Endodermal cell (in vitro differentiated cells): ENCODE measurements at regions not wholly inside any gene's neighbourhood (a gene's known extent, or its start where the extent isn't known, plus 50 kb on each side); places are given as distances from the start of the nearest gene placed in this dataset.

Source experiments
- DNase-seq: peaks from one replicate; pipeline ENCODE4 v3.0.0-alpha.2; 2017
- H3K27ac ChIP-seq: 2 replicates; pipeline ENCODE4 v1.5.1; 2013; ENCODE audit warnings: mild to moderate bottlenecking, low read depth, low read length, moderate library complexity
- H3K27me3 ChIP-seq: 2 replicates; pipeline ENCODE4 v1.6.1; 2013; ENCODE audit warnings: mild to moderate bottlenecking, low read length, moderate library complexity; ENCODE audit not compliant: insufficient read depth, control insufficient read depth, poor library complexity, severe bottlenecking
- H3K36me3 ChIP-seq: 2 replicates; pipeline ENCODE4 v1.7.0; 2013; ENCODE audit warnings: mild to moderate bottlenecking, low read length, moderate library complexity; ENCODE audit not compliant: control insufficient read depth, insufficient read depth
- H3K4me1 ChIP-seq: one replicate; pipeline ENCODE4 v1.7.0; 2013; ENCODE audit warnings: low read length; ENCODE audit not compliant: control insufficient read depth, insufficient read depth
- H3K4me3 ChIP-seq: 2 replicates; pipeline ENCODE4 v1.5.1; 2013; ENCODE audit warnings: mild to moderate bottlenecking, low read length, moderate library complexity
- H3K9ac ChIP-seq: 2 replicates; pipeline ENCODE4 v1.6.1; 2013; ENCODE audit warnings: mild to moderate bottlenecking, low read length, moderate library complexity; ENCODE audit not compliant: poor library complexity, severe bottlenecking; ENCODE audit errors: extremely low read depth
- H3K9me3 ChIP-seq: 2 replicates; pipeline ENCODE4 v1.6.1; 2013; ENCODE audit warnings: mild to moderate bottlenecking, low read length, moderate library complexity; ENCODE audit not compliant: control insufficient read depth
- H3K27ac Mint-ChIP-seq: 2 replicates; pipeline ENCODE4 v1.8.0; 2020; ENCODE audit warnings: mixed read lengths
- H3K27me3 Mint-ChIP-seq: 2 replicates; pipeline ENCODE4 v1.8.0; 2021; ENCODE audit warnings: mild to moderate bottlenecking, mixed read lengths; ENCODE audit not compliant: insufficient read depth
- H3K36me3 Mint-ChIP-seq: 2 replicates; pipeline ENCODE4 v1.8.0; 2020; ENCODE audit warnings: low read depth, mixed read lengths
- H3K4me1 Mint-ChIP-seq: 2 replicates; pipeline ENCODE4 v1.8.0; 2020; ENCODE audit warnings: mixed read lengths
- H3K4me3 Mint-ChIP-seq: 2 replicates; pipeline ENCODE4 v1.8.0; 2020; ENCODE audit warnings: mild to moderate bottlenecking, moderate library complexity, mixed read lengths
- H3K9me3 Mint-ChIP-seq: 2 replicates; pipeline ENCODE4 v1.8.0; 2020; ENCODE audit warnings: mild to moderate bottlenecking, mixed read lengths
- WGBS, 2 experiments: methylation state at CpG; one replicate each; pipeline versions ENCODE4 v1.1.5 to v1.1.7; 2013; ENCODE audit warnings: missing lambda C conversion rate in 2 of 2, mixed read lengths in 1 of 2; ENCODE audit not compliant: insufficient coverage in 1 of 2, insufficient read length in 1 of 2; 5-methylcytosine and 5-hydroxymethylcytosine counted together
- TF ChIP-seq, protein P1 (sequence below): fragments of 200-600 bp; sonication (generic); conservative IDR thresholded peaks from 2 replicates; pipeline ENCODE4 v1.5.0; 2021; ENCODE audit warnings: antibody characterized with exemption, mild to moderate bottlenecking

DNA sequence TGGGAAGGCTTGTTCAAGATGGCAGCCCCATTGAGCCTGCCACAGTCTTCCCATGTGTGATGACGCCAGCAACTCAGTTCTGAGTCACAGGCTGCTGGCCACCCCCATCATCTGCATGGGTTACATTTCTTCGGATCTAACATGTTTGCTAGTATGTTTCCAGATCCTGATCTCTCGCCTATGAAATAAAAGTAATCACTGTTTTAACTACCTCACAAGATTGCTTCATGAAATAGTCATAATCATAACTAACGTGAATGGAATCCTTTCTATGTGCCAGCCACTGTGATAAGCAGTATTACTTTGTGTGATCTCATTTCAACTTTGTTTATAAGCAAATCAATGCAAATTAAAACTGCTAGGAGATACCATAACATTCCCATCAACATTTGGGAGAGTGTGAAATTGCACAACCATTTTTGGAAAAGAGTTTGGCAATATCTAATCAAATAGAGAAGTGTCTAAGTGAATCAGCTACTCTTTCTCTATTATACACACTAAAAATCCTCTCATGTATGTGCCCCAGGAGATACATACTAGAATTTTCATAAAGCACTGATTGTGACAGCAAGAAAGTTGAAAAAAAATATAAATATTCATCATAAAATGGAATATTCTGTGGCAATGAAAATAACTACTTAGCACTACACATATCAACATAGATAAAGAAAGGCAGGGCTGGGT lies 300.2 kb upstream of the IRX5 start:
- H3K27ac Mint-ChIP-seq = no peak overlapping the region
- peaks cover 31% of the 10 kb centered on the region for H3K27me3 Mint-ChIP-seq
- no peak overlapping the region for H3K27ac ChIP-seq
- no peaks in the 10 kb centered on the region for H3K9me3 Mint-ChIP-seq
- WGBS, 2 experiments = 94 to 100% methylated on average over 1 to 4 of the region's 4 CpGs
- H3K4me3 ChIP-seq = no peak overlapping the region
- no peaks in the 10 kb centered on the region for H3K36me3 ChIP-seq
- no peaks in the 10 kb centered on the region for H3K36me3 Mint-ChIP-seq
- H3K9me3 ChIP-seq = no peaks in the 10 kb centered on the region
- H3K9ac ChIP-seq = no peak overlapping the region
- no peaks in the 10 kb centered on the region for H3K27me3 ChIP-seq
- H3K4me1 ChIP-seq = peaks cover 11% of the 10 kb centered on the region
- TF ChIP-seq, protein P1, sequence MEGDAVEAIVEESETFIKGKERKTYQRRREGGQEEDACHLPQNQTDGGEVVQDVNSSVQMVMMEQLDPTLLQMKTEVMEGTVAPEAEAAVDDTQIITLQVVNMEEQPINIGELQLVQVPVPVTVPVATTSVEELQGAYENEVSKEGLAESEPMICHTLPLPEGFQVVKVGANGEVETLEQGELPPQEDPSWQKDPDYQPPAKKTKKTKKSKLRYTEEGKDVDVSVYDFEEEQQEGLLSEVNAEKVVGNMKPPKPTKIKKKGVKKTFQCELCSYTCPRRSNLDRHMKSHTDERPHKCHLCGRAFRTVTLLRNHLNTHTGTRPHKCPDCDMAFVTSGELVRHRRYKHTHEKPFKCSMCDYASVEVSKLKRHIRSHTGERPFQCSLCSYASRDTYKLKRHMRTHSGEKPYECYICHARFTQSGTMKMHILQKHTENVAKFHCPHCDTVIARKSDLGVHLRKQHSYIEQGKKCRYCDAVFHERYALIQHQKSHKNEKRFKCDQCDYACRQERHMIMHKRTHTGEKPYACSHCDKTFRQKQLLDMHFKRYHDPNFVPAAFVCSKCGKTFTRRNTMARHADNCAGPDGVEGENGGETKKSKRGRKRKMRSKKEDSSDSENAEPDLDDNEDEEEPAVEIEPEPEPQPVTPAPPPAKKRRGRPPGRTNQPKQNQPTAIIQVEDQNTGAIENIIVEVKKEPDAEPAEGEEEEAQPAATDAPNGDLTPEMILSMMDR = no peak
- peaks cover 39% of the 10 kb centered on the region for H3K4me1 Mint-ChIP-seq
- H3K4me3 Mint-ChIP-seq = no peak overlapping the region
- no peak for DNase-seq

DNA sequence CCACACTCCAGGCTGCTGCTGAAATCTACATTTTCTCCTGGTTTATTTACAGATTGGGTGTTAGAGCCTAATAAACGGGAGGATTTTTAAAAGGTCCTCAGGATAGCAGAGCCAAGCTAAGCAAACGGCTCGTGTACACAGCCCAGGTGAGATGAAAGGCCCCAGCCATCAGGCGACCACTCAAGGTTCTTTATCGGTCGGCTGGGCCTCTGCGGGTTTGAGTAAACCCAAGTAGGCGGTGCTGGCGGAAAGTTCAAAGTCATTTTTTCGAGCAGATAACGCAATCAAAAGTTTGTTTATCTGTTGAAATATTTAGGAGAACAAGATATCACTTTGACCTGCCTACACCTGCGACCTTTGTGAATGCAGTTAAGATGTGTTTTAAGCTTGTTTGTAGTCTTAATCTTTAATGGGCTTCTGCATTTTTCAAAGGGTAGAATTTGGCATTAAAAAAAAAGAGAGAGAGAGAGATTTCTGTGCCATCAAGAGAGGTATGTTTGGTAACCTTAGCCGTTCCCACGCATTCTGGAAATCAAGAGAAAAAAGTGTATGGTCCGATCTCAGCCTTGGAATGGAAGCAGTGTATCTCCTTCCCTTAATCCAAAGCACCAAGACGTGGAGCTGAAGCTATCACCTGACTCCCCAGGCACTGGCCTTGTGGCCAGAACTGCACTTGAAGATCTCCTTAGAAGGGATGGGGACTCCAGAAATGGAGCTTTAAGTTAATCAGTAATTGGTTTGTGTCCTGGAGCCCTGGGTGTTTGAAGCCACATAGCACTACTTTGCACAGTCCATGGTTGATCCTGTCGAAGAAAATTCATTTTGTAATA lies 301.7 kb upstream of the IRX5 start:
- no peaks in the 10 kb centered on the region for H3K27me3 ChIP-seq
- DNase-seq = peak; percentile 75
- no peaks in the 10 kb centered on the region for H3K36me3 ChIP-seq
- H3K4me1 ChIP-seq = peaks cover 11% of the 10 kb centered on the region
- no peak overlapping the region for H3K27ac Mint-ChIP-seq
- no peak overlapping the region for H3K4me3 Mint-ChIP-seq
- TF ChIP-seq, protein P1 = no peak
- no peak overlapping the region for H3K4me3 ChIP-seq
- H3K4me1 Mint-ChIP-seq = peaks cover 39% of the 10 kb centered on the region
- WGBS, 2 experiments = 56 to 75% methylated on average over 9 to 17 of the region's 17 CpGs
- no peak overlapping the region for H3K27ac ChIP-seq
- peaks cover 40% of the 10 kb centered on the region for H3K27me3 Mint-ChIP-seq
- H3K9ac ChIP-seq = no peak overlapping the region
- H3K9me3 ChIP-seq = no peaks in the 10 kb centered on the region
- H3K9me3 Mint-ChIP-seq = no peaks in the 10 kb centered on the region
- H3K36me3 Mint-ChIP-seq = no peaks in the 10 kb centered on the region

DNA sequence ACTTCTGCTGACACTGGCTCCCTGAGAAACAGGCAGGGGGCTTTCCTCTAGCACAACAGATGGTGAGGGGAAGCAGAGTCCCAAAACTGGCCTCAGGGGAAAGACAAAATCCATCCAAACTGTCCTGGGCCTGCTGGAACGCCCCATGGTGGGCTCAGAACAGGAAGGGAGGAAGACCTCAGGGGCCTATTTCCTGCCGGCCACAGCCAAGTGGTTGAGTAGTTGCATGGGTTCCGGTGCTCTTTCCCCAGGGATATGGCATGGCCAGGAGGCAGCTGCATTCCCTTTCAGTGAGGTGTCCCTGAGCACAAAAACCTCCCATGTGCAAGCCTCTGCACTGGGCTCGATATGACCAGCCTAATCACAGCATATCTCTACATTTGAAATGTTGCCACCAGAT lies 303.0 kb upstream of the IRX5 start:
- 93 to 97% methylated on average over 4 of the region's 4 CpGs for WGBS, 2 experiments
- H3K27ac Mint-ChIP-seq = no peak overlapping the region
- no peaks in the 10 kb centered on the region for H3K27me3 ChIP-seq
- H3K4me3 Mint-ChIP-seq = no peak overlapping the region
- DNase-seq = no peak
- H3K27me3 Mint-ChIP-seq = peaks cover 53% of the 10 kb centered on the region
- H3K9me3 ChIP-seq = no peaks in the 10 kb centered on the region
- peaks cover 11% of the 10 kb centered on the region for H3K4me1 ChIP-seq
- H3K27ac ChIP-seq = no peak overlapping the region
- H3K36me3 ChIP-seq = no peaks in the 10 kb centered on the region
- H3K9me3 Mint-ChIP-seq = no peaks in the 10 kb centered on the region
- no peak overlapping the region for H3K4me3 ChIP-seq
- H3K4me1 Mint-ChIP-seq = peaks cover 31% of the 10 kb centered on the region
- TF ChIP-seq, protein P1 = no peak
- H3K9ac ChIP-seq = no peak overlapping the region
- H3K36me3 Mint-ChIP-seq = no peaks in the 10 kb centered on the region
